Spleen (tissue), 11 donors: ENCODE measurements at regions not wholly inside any gene's neighbourhood (a gene's known extent, or its start where the extent isn't known, plus 50 kb on each side); places are given as distances from the start of the nearest gene placed in this dataset.
A peak's percentile ranks its signal among the peaks of the same experiment; 100 is the strongest.

Source experiments
- DNase-seq: peaks from one replicate; pipeline ENCODE4 v3.0.0-alpha.2; 2020
- H3K27ac ChIP-seq, 8 donors: fragments of 200-600 bp; sonication (generic) in 7 of 8; 1 replicate in 4 of 8; 2 replicates in 4 of 8; pipeline versions ENCODE4 v1.5.0 to v1.8.0; 2016 to 2021; ENCODE audit warnings: inconsistent platforms in 4 of 8, mild to moderate bottlenecking in 4 of 8, moderate library complexity in 1 of 8
- H3K27me3 ChIP-seq, 7 donors: fragments of 200-600 bp; sonication (generic) in 6 of 7; replicated peaks in 1 of 7; 1 replicate in 4 of 7; 2 replicates in 3 of 7; pipeline versions ENCODE4 v1.5.0 to v1.8.0; 2016 to 2021; ENCODE audit warnings: inconsistent platforms in 3 of 7, mild to moderate bottlenecking in 1 of 7
- H3K36me3 ChIP-seq, 6 donors: fragments of 200-600 bp; sonication (generic) in 5 of 6; 1 replicate in 4 of 6; 2 replicates in 2 of 6; pipeline versions ENCODE4 v1.5.0 to v1.8.0; 2016 to 2021; ENCODE audit warnings: inconsistent platforms in 2 of 6
- H3K4me1 ChIP-seq, 6 donors: fragments of 200-600 bp; sonication (generic) in 5 of 6; 1 replicate in 3 of 6; 2 replicates in 3 of 6; pipeline versions ENCODE4 v1.5.0 to v1.8.0; 2016 to 2021; ENCODE audit warnings: inconsistent platforms in 3 of 6
- H3K4me3 ChIP-seq, 8 donors: fragments of 200-600 bp; sonication (generic) in 7 of 8; 1 replicate in 4 of 8; 2 replicates in 4 of 8; pipeline versions ENCODE4 v1.5.0 to v1.8.0; 2016 to 2021; ENCODE audit warnings: inconsistent platforms in 4 of 8, mild to moderate bottlenecking in 4 of 8, moderate library complexity in 2 of 8
- H3K9me3 ChIP-seq, 8 donors: fragments of 200-600 bp; sonication (generic) in 7 of 8; 1 replicate in 4 of 8; 2 replicates in 4 of 8; pipeline versions ENCODE4 v1.5.0 to v1.8.0; 2016 to 2021; ENCODE audit warnings: inconsistent platforms in 4 of 8
- CTCF ChIP-seq, 11 experiments: fragments of 200-600 bp in 7 of 11; fragments of 450-650 bp in 4 of 11; sonication (generic) in 4 of 11; IDR thresholded peaks in 8 of 11; conservative IDR thresholded peaks in 3 of 11; 1 replicate in 7 of 11; 2 replicates in 4 of 11; pipeline versions ENCODE4 v1.4.0 to v1.8.0; 2016 to 2021; ENCODE audit warnings: antibody characterized with exemption in 11 of 11, inconsistent platforms in 4 of 11, mild to moderate bottlenecking in 1 of 11
- POLR2A ChIP-seq, 3 donors: fragments of 450-650 bp; IDR thresholded peaks; one replicate each; pipeline ENCODE4 v1.5.1; 2017; ENCODE audit warnings: antibody characterized with exemption in 3 of 3, mild to moderate bottlenecking in 1 of 3
- POLR2AphosphoS5 ChIP-seq, 3 donors: sonication (generic); formaldehyde crosslinking; IDR thresholded peaks; one replicate each; pipeline ENCODE4 v1.5.1; 2017; ENCODE audit warnings: antibody characterized with exemption in 3 of 3
- WGBS, 5 donors: extraction: QIAGEN DNeasy Blood & Tissue Kit in 3 of 5; methylation state at CpG; one replicate each; pipeline versions ENCODE4 v1.1.5 to v1.1.7; 2013 to 2018; 5-methylcytosine and 5-hydroxymethylcytosine counted together
- intact Hi-C: fragments of 100-400 bp; cut with DNase I; formaldehyde crosslinking; loops from one replicate; pipeline ENCODE4 v1.15.0; 2023; ENCODE audit warnings: low total_unique reads
- donor health status: healthy with polysubstance abuse.
- donor health status: DM: no; HTN: no; CAD: no; lungs with moderate emphysema.
- donor health status: DM: no; HTN: no; CAD: no.
- donor health status: Bipolar disorder and iron deficiency.
- donor health status: healthy.
- donor health status: DM: no; HTN: no; CAD: no.
- donor health status: DM: yes; HTN: yes; CAD: no.

DNA sequence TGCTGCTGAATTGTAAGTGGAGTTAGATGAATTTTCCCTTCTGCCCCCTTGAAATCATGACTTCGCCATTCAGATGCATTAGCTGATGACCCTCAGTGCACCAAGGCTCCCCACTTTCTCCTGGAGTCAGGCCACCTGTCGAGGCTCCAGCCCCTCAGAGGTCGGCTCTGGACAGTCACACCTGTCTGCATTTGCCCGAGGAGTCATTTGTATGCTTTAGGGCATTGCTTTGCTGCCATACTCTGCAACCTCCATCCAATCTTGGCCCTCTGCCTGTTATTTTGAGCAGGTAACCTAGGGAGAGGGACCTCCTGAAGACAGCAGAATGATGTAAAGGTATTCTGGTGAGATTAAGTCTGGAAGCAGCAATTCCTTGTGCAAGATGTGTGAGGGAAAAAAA, 144.8 kb downstream of the MACROH2A1 start:
- Histone ChIP-seq H3K27ac (no peak overlapping the region), H3K4me1 (no peaks in the 10 kb centered on the region), H3K9me3 (peaks cover 0 to 4% (median 4%) of the 10 kb centered on the region in 8 donors), H3K4me3 (no peak overlapping the region), H3K36me3 (no peaks in the 10 kb centered on the region), H3K27me3 (no peaks in the 10 kb centered on the region)
- WGBS, 5 donors: 49 to 83% (median 63%) methylated on average over 4 of the region's 4 CpGs
- no peak for TF ChIP-seq POLR2A (IDR thresholded peaks at IDR 0.05)
- TF ChIP-seq CTCF (IDR thresholded peaks at IDR 0.05 in 8 of 11, conservative IDR thresholded peaks at IDR 0.05 in 3 of 11): no peak
- TF ChIP-seq POLR2AphosphoS5 (IDR thresholded peaks at IDR 0.05): no peak
- DNase-seq: no peak
- intact Hi-C loops: no loop called here

GRCh38 chr5:135253601-135254178, 145.3 kb downstream of the MACROH2A1 start:
- H3K4me1 ChIP-seq: no peaks in the 10 kb centered on the region
- intact Hi-C loops: no loop called here
- TF ChIP-seq POLR2AphosphoS5 (IDR thresholded peaks at IDR 0.05): no peak
- TF ChIP-seq CTCF (IDR thresholded peaks at IDR 0.05 in 8 of 11, conservative IDR thresholded peaks at IDR 0.05 in 3 of 11): no peak
- TF ChIP-seq POLR2A (IDR thresholded peaks at IDR 0.05): no peak
- no peak for DNase-seq
- no peak overlapping the region for H3K27ac ChIP-seq
- WGBS, 5 donors: 84 to 95% (median 92%) methylated on average over 8 of the region's 8 CpGs
- H3K36me3 ChIP-seq: no peaks in the 10 kb centered on the region
- H3K9me3 ChIP-seq: peaks cover 0 to 2% (median 0%) of the 10 kb centered on the region in 8 donors
- no peaks in the 10 kb centered on the region for H3K27me3 ChIP-seq
- no peak overlapping the region for H3K4me3 ChIP-seq

DNA sequence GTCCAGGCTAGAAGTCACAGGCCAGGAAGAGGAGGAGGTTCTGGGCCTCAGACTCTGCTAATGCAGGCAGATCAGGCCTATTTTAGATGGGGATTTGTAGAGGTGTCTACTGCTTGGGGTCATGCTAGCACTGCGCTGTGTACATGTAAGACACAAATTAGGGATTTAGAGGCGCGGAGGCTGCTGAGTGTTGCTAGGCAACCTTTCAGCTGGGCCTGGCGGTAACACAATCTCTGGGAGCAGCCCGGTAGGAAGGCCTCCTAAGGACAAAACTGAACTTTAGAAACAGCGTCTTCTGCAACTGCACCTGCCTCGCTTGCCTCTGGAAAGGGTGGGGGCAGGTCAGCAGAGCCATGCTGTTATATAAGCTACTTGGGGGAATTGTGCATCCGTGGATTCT, 147.9 kb downstream of the MACROH2A1 start:
- Histone ChIP-seq H3K27me3 (no peaks in the 10 kb centered on the region), H3K4me3 (no peak overlapping the region), H3K27ac (no peak overlapping the region), H3K4me1 (peaks cover 0 to 6% (median 0%) of the 10 kb centered on the region in 6 donors), H3K9me3 (no peaks in the 10 kb centered on the region), H3K36me3 (no peaks in the 10 kb centered on the region)
- intact Hi-C loops: no loop called here
- 86 to 96% (median 91%) methylated on average over 7 to 8 of the region's 8 CpGs for WGBS, 5 donors
- TF ChIP-seq POLR2AphosphoS5 (IDR thresholded peaks at IDR 0.05): no peak
- TF ChIP-seq CTCF (IDR thresholded peaks at IDR 0.05 in 8 of 11, conservative IDR thresholded peaks at IDR 0.05 in 3 of 11): no peak
- TF ChIP-seq POLR2A (IDR thresholded peaks at IDR 0.05): no peak
- peak; percentile 44 for DNase-seq

DNA sequence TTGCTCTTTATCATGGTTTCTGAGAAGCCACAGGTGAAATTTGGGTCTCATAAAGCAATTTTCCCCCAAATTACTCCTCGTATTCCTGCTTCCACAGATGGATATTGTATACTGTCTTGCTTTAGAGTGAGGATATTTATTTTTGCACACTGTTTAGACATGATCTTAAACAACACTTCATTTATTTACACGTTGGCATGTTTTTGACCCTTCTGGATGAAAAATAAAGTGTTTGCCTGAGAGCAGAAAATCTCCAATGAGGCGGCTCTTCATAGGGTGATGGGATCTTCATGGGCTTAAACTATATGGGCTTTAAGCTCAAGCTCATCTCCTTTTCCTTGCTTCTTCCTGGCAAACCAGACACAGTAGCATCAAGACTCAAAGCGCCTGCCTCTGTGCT, 148.4 kb downstream of the MACROH2A1 start:
- intact Hi-C loops: no loop called here
- Histone ChIP-seq H3K4me3 (no peak overlapping the region), H3K4me1 (peaks cover 0 to 7% (median 0%) of the 10 kb centered on the region in 6 donors), H3K36me3 (no peaks in the 10 kb centered on the region), H3K9me3 (no peaks in the 10 kb centered on the region), H3K27me3 (no peaks in the 10 kb centered on the region), H3K27ac (no peak overlapping the region)
- 81 to 90% (median 84%) methylated on average over 4 of the region's 4 CpGs for WGBS, 5 donors
- no peak for DNase-seq
- no peak for TF ChIP-seq POLR2AphosphoS5 (IDR thresholded peaks at IDR 0.05)
- no peak for TF ChIP-seq POLR2A (IDR thresholded peaks at IDR 0.05)
- TF ChIP-seq CTCF (IDR thresholded peaks at IDR 0.05 in 8 of 11, conservative IDR thresholded peaks at IDR 0.05 in 3 of 11): no peak
